ENCODE measurements at regions not wholly inside any gene's neighbourhood (a gene's known extent, or its start where the extent isn't known, plus 50 kb on each side); places are given as distances from the start of the nearest gene placed in this dataset.

DNA sequence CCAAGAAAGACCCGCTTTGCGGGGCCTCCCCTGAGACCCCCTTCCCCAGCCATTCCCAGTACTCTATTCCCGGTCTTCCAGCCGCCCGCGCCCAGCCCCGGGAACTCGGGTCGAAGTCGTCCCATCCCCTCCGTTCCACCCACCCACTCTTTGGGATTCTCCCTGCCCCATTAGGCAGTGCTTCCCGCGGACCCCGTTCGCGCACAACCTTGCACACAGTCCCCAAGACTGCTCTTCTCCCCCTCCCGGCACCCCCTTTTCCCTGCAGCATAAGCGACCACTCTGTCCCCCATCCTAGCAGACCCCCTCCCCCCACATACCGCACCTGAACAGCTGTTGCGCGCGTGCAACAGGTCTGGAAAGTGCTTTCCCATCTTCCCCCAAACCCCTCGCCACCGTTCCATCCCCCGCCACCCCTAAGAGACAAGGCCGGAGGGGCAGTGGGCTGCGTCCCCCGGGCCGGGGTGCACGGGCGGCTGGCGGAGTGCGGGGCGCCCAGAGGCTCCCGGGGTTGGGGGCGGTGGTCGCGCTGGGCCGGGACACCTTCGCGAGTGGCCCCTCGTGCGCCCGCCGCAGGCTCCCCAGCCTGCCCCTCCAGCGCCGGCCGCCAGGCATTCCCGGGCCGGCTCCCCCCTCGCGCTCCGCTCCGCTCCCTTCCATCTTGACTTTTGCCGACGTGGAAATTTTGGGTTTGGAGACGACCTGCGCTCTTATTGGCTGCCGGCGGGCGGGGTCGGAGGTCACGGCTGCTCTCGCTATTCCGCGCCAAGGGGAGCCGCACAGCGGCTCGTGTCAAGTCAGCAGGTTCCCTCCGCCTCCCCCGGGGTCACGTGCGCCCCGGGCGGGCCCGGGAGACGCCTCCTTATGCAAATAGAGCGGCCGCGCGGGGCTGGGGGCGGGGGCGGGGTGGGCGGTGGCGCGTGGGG is 201.2 kb upstream of the NFE2L3 start:
- TF ChIP-seq, protein P1, sequence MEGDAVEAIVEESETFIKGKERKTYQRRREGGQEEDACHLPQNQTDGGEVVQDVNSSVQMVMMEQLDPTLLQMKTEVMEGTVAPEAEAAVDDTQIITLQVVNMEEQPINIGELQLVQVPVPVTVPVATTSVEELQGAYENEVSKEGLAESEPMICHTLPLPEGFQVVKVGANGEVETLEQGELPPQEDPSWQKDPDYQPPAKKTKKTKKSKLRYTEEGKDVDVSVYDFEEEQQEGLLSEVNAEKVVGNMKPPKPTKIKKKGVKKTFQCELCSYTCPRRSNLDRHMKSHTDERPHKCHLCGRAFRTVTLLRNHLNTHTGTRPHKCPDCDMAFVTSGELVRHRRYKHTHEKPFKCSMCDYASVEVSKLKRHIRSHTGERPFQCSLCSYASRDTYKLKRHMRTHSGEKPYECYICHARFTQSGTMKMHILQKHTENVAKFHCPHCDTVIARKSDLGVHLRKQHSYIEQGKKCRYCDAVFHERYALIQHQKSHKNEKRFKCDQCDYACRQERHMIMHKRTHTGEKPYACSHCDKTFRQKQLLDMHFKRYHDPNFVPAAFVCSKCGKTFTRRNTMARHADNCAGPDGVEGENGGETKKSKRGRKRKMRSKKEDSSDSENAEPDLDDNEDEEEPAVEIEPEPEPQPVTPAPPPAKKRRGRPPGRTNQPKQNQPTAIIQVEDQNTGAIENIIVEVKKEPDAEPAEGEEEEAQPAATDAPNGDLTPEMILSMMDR (IDR thresholded peaks at IDR 0.05; ENCODE audit: insufficient read depth, low read depth, low read length), result no peak
- TF ChIP-seq EZH2 (IDR thresholded peaks at IDR 0.05; ENCODE audit: insufficient read depth, low read length), result peak; percentile 24

Measured in astrocyte (in vitro differentiated cells and primary cell).